HepG2 (cell line): ENCODE measurements at regions not wholly inside any gene's neighbourhood (a gene's known extent, or its start where the extent isn't known, plus 50 kb on each side); places are given as distances from the start of the nearest gene placed in this dataset.

Experiments
- ATAC-seq: fragments of 200-7000 bp; cut with Tn5 transposase; 3 replicates; pipeline ENCODE4 v1.9.1; 2020; ENCODE audit warnings: mild to moderate bottlenecking, moderate library complexity
- BruUV-seq: library from RNA; stranded (reverse); fragments of 400-500 nt; replicated peaks from 2 replicates; lab custom pipeline; 2021; lab: Mats Ljungman, UMichigan
- CTCF ChIA-PET: fragments of 300-600 bp; formaldehyde crosslinking; extraction: SDS; loops from one replicate; lab custom pipeline; 2021; ENCODE audit warnings: low total read pairs, inconsistent platforms, low intra/inter-chr PET ratio; lab: Yijun Ruan, JAX
- POLR2A ChIA-PET: fragments of 350-600 bp; sonication (Branson Sonifier 250); formaldehyde crosslinking; loops from one replicate; lab custom pipeline; 2020; ENCODE audit warnings: antibody characterized with exemption, inconsistent platforms; lab: Yijun Ruan, JAX
- DNase-seq: peaks from one replicate; pipeline ENCODE4 v3.0.0-alpha.2; 2015; ENCODE audit warnings: low spot score
- FAIRE-seq: peaks from 3 replicates; lab custom pipeline; 2011; peaks lifted over from hg19 to GRCh38; lab: Jason Lieb, UNC
- H2AFZ ChIP-seq: one replicate; pipeline ENCODE4 v1.6.1; 2011; ENCODE audit warnings: low read length, inconsistent platforms
- H3K27ac ChIP-seq: fragments of 300-600 bp; 3 replicates; pipeline ENCODE4 v1.8.0; 2011; ENCODE audit warnings: mixed run types, mild to moderate bottlenecking, mixed read lengths, low read length, inconsistent platforms; ENCODE audit not compliant: insufficient read depth; ENCODE audit errors: extremely low read length
- H3K27me3 ChIP-seq, 2 experiments: fragments of 200-600 bp in 1 of 2; 2 replicates in 1 of 2; 3 replicates in 1 of 2; pipeline versions ENCODE4 v1.6.0 to v1.8.0; 2011; ENCODE audit warnings: low read length in 2 of 2, mild to moderate bottlenecking in 2 of 2, moderate library complexity in 2 of 2, inconsistent platforms in 1 of 2; ENCODE audit not compliant: insufficient read depth in 2 of 2, control insufficient read depth in 1 of 2
- H3K36me3 ChIP-seq, 2 experiments: fragments of 200-600 bp in 1 of 2; replicated peaks in 1 of 2; 2 replicates in 1 of 2; 3 replicates in 1 of 2; pipeline versions ENCODE4 v1.5.1 to v1.8.0; 2011; ENCODE audit warnings: low read length in 2 of 2, inconsistent platforms in 1 of 2; ENCODE audit not compliant: insufficient read depth in 2 of 2, control insufficient read depth in 1 of 2
- H3K4me1 ChIP-seq: 2 replicates; pipeline ENCODE4 v1.5.1; 2012; ENCODE audit warnings: low read length, inconsistent platforms; ENCODE audit not compliant: insufficient read depth
- H3K4me2 ChIP-seq: 2 replicates; pipeline ENCODE4 v1.6.0; 2011; ENCODE audit warnings: low read depth, low read length, inconsistent platforms
- H3K4me3 ChIP-seq, 3 experiments: fragments of 200-600 bp in 1 of 3; sonication (generic), shearing (Covaris generic) in 1 of 3; replicated peaks in 1 of 3; 2 replicates each; pipeline ENCODE4 v1.5.1; 2011 to 2016; ENCODE audit warnings: low read length in 3 of 3, inconsistent platforms in 2 of 3, low read depth in 2 of 3, mild to moderate bottlenecking in 2 of 3, control low read depth in 1 of 3, mixed read lengths in 1 of 3; ENCODE audit not compliant: insufficient read depth in 1 of 3
- H3K79me2 ChIP-seq: one replicate; pipeline ENCODE4 v1.6.1; 2011; ENCODE audit warnings: low read length, inconsistent platforms; ENCODE audit not compliant: insufficient read depth
- H3K9ac ChIP-seq: 2 replicates; pipeline ENCODE4 v1.6.0; 2011; ENCODE audit warnings: mild to moderate bottlenecking, low read depth, low read length, inconsistent platforms; ENCODE audit not compliant: insufficient read depth
- H3K9me3 ChIP-seq: 2 replicates; pipeline ENCODE4 v1.5.1; 2012; ENCODE audit warnings: mild to moderate bottlenecking, low read length
- H4K20me1 ChIP-seq: 2 replicates; pipeline ENCODE4 v1.6.0; 2011; ENCODE audit warnings: inconsistent platforms, mild to moderate bottlenecking, low read length, moderate library complexity; ENCODE audit not compliant: insufficient read depth
- ARNT2 ChIP-seq: sonication (generic); formaldehyde crosslinking; IDR thresholded peaks from 2 replicates; pipeline ENCODE4 v1.8.0; 2022; ENCODE audit warnings: mild to moderate bottlenecking, low read depth, missing genetic modification reagents, moderate library complexity
- KDM5B ChIP-seq: sonication (generic); formaldehyde crosslinking; IDR thresholded peaks from 2 replicates; pipeline ENCODE4 v1.4.0; 2020; ENCODE audit warnings: missing genetic modification reagents, mild to moderate bottlenecking, borderline replicate concordance
- RNF2 ChIP-seq: fragments of 450-650 bp; conservative IDR thresholded peaks from 2 replicates; pipeline ENCODE4 v1.6.1; 2016; ENCODE audit warnings: low read depth
- ZNF17 ChIP-seq: sonication (generic); formaldehyde crosslinking; IDR thresholded peaks from 2 replicates; pipeline ENCODE4 v1.5.0; 2020; ENCODE audit warnings: mild to moderate bottlenecking, missing genetic modification reagents
- ZNF343 ChIP-seq: sonication (generic); formaldehyde crosslinking; IDR thresholded peaks from 2 replicates; pipeline ENCODE4 v1.4.0; 2020; ENCODE audit warnings: mild to moderate bottlenecking, missing genetic modification reagents
- ZNF431 ChIP-seq: sonication (generic); formaldehyde crosslinking; IDR thresholded peaks from 2 replicates; pipeline ENCODE4 v1.9.0; 2022; ENCODE audit warnings: missing genetic modification reagents, low read depth, mild to moderate bottlenecking, borderline replicate concordance
- ZNF460 ChIP-seq: sonication (generic); formaldehyde crosslinking; IDR thresholded peaks from 2 replicates; pipeline ENCODE4 v1.5.1; 2020; ENCODE audit warnings: missing genetic modification reagents, mild to moderate bottlenecking, borderline replicate concordance
- ZNF510 ChIP-seq: sonication (generic); formaldehyde crosslinking; IDR thresholded peaks from 2 replicates; pipeline ENCODE4 v1.4.0; 2020; ENCODE audit warnings: low read depth, mild to moderate bottlenecking, missing genetic modification reagents
- ZNF652 ChIP-seq: IDR thresholded peaks from 2 replicates; pipeline ENCODE4 v1.6.1; 2016; ENCODE audit warnings: low read depth, borderline replicate concordance
- ZNF7 ChIP-seq: IDR thresholded peaks from 2 replicates; pipeline ENCODE4 v1.6.1; 2016; ENCODE audit warnings: missing biosample characterization, missing genetic modification reagents
- ZNF781 ChIP-seq: sonication (generic); formaldehyde crosslinking; IDR thresholded peaks from 2 replicates; pipeline ENCODE4 v1.5.1; 2020; ENCODE audit warnings: borderline replicate concordance, mild to moderate bottlenecking, missing genetic modification reagents; ENCODE audit errors: not compliant biosample characterization
- WGBS: methylation state at CpG from one replicate; pipeline ENCODE4 v1.1.6; 2017; ENCODE audit warnings: low lambda C conversion rate; 5-methylcytosine and 5-hydroxymethylcytosine counted together
- in situ Hi-C: cut with HindIII; loops from 2 replicates; pipeline ENCODE4 v1.10.0; 2017; ENCODE audit warnings: low pct_unique_long_range_greater_than_20kb; ENCODE audit not compliant: extremely low pct_ligation_motif_present
- intact Hi-C: fragments of 100-400 bp; cut with micrococcal nuclease; formaldehyde crosslinking; loops from one replicate; pipeline ENCODE4 v1.10.0; 2022; ENCODE audit not compliant: unreplicated experiment
- TF ChIP-seq, protein P1 (sequence below): sonication (generic); formaldehyde crosslinking; conservative IDR thresholded peaks from 2 replicates; pipeline ENCODE4 v1.4.0; 2020; ENCODE audit warnings: mild to moderate bottlenecking, missing genetic modification reagents, moderate library complexity
- TF ChIP-seq, protein P2 (sequence below): sonication (generic); formaldehyde crosslinking; IDR thresholded peaks from 2 replicates; pipeline ENCODE4 v1.4.0; 2020; ENCODE audit warnings: low read depth, mild to moderate bottlenecking, missing genetic modification reagents
- TF ChIP-seq, protein P3 (sequence below): sonication (generic); formaldehyde crosslinking; IDR thresholded peaks from 2 replicates; pipeline ENCODE4 v1.8.1; 2022; ENCODE audit warnings: mild to moderate bottlenecking, missing genetic modification reagents

DNA sequence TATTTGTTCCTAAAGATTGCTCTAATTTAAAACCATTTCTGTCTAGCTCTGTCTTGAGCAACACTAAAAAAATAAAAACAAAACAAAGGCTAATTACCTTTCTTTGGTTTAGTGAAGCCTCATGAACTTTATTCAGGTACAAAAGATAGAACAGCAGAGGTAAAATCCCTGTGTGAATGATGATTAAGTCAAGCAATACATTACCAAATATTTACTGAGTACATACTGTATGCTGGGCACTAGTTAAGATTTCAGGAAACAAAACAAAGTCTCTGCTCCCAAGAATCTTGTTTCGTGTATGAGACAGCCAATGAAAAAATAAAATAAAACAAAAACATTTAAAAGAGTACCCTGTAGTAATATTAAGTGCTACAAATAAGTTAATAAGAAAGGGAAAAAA is 257.5 kb downstream of the RND3 start:
- 0% methylated on average over 1 of the region's 1 CpG for WGBS
- Histone ChIP-seq H4K20me1 (no peaks in the 10 kb centered on the region), H3K4me2 (no peak overlapping the region), H3K79me2 (no peaks in the 10 kb centered on the region), H2AFZ (no peak overlapping the region), H3K9me3 (peaks cover 10% of the 10 kb centered on the region; the same call in 1 of the 2 replicates), H3K4me1 (no peaks in the 10 kb centered on the region), H3K9ac (no peak overlapping the region), H3K36me3 (no peaks in the 10 kb centered on the region), H3K4me3 (no peak overlapping the region), H3K27me3 (no peaks in the 10 kb centered on the region), H3K27ac (no peak overlapping the region)
- BruUV-seq: no TSS peak
- POLR2A ChIA-PET: no interaction called here
- CTCF ChIA-PET: no interaction called here
- no peak for ATAC-seq
- no peak for FAIRE-seq
- TF ChIP-seq, protein P1, sequence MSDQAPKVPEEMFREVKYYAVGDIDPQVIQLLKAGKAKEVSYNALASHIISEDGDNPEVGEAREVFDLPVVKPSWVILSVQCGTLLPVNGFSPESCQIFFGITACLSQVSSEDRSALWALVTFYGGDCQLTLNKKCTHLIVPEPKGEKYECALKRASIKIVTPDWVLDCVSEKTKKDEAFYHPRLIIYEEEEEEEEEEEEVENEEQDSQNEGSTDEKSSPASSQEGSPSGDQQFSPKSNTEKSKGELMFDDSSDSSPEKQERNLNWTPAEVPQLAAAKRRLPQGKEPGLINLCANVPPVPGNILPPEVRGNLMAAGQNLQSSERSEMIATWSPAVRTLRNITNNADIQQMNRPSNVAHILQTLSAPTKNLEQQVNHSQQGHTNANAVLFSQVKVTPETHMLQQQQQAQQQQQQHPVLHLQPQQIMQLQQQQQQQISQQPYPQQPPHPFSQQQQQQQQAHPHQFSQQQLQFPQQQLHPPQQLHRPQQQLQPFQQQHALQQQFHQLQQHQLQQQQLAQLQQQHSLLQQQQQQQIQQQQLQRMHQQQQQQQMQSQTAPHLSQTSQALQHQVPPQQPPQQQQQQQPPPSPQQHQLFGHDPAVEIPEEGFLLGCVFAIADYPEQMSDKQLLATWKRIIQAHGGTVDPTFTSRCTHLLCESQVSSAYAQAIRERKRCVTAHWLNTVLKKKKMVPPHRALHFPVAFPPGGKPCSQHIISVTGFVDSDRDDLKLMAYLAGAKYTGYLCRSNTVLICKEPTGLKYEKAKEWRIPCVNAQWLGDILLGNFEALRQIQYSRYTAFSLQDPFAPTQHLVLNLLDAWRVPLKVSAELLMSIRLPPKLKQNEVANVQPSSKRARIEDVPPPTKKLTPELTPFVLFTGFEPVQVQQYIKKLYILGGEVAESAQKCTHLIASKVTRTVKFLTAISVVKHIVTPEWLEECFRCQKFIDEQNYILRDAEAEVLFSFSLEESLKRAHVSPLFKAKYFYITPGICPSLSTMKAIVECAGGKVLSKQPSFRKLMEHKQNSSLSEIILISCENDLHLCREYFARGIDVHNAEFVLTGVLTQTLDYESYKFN (CRISPR knock-in tag): no peak
- TF ChIP-seq ZNF652 (CRISPR knock-in tag): no peak
- no peak for TF ChIP-seq ZNF343
- TF ChIP-seq ZNF781 (CRISPR knock-in tag): no peak
- TF ChIP-seq KDM5B (CRISPR knock-in tag): no peak
- no peak for TF ChIP-seq ZNF431 (CRISPR knock-in tag)
- no peak for TF ChIP-seq ZNF17 (CRISPR knock-in tag)
- TF ChIP-seq ZNF510: no peak
- no peak for TF ChIP-seq ZNF460 (CRISPR knock-in tag)
- no peak for TF ChIP-seq ARNT2 (CRISPR knock-in tag)
- TF ChIP-seq, protein P2, sequence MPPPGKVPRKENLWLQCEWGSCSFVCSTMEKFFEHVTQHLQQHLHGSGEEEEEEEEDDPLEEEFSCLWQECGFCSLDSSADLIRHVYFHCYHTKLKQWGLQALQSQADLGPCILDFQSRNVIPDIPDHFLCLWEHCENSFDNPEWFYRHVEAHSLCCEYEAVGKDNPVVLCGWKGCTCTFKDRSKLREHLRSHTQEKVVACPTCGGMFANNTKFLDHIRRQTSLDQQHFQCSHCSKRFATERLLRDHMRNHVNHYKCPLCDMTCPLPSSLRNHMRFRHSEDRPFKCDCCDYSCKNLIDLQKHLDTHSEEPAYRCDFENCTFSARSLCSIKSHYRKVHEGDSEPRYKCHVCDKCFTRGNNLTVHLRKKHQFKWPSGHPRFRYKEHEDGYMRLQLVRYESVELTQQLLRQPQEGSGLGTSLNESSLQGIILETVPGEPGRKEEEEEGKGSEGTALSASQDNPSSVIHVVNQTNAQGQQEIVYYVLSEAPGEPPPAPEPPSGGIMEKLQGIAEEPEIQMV (CRISPR knock-in tag): no peak
- TF ChIP-seq, protein P3, sequence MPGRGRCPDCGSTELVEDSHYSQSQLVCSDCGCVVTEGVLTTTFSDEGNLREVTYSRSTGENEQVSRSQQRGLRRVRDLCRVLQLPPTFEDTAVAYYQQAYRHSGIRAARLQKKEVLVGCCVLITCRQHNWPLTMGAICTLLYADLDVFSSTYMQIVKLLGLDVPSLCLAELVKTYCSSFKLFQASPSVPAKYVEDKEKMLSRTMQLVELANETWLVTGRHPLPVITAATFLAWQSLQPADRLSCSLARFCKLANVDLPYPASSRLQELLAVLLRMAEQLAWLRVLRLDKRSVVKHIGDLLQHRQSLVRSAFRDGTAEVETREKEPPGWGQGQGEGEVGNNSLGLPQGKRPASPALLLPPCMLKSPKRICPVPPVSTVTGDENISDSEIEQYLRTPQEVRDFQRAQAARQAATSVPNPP (CRISPR knock-in tag): no peak
- TF ChIP-seq RNF2: no peak
- no peak for TF ChIP-seq ZNF7 (CRISPR knock-in tag)
- in situ Hi-C loops (no loop called here), intact Hi-C loops (no loop called here)
- no peak for DNase-seq
